Islet precursor cell (in vitro differentiated cells): ENCODE measurements at regions not wholly inside any gene's neighbourhood (a gene's known extent, or its start where the extent isn't known, plus 50 kb on each side); places are given as distances from the start of the nearest gene placed in this dataset.
"Not testable (repeated sequence)": the region's sequence is repeated elsewhere in the genome, so short reads cannot be mapped to it uniquely, and the experiment has no call there.

ENCODE experiments used
- DNase-seq: peaks from one replicate; pipeline ENCODE4 v3.0.0-alpha.2; 2018

GRCh38 chr13:43946281-43946680, 66.6 kb downstream of the LACC1 start:
- no peak for DNase-seq

GRCh38 chr13:43947897-43948458, 68.3 kb downstream of the LACC1 start:
- DNase-seq: no peak

- no peak for DNase-seq
Observed at GRCh38 chr13:43953370-43953769, 73.7 kb downstream of the LACC1 start.

- not testable (repeated sequence) for DNase-seq
Observed at GRCh38 chr13:43956975-43957374, 77.3 kb downstream of the LACC1 start.

- DNase-seq: no peak
Observed at GRCh38 chr13:43959291-43959690, 79.6 kb downstream of the LACC1 start.

- no peak for DNase-seq
Observed at GRCh38 chr13:43961909-43962308, 82.2 kb downstream of the LACC1 start.

- DNase-seq: peak; percentile 62
Observed at GRCh38 chr13:43963726-43964125, 84.0 kb downstream of the LACC1 start.

GRCh38 chr13:43964698-43965458, 85.2 kb downstream of the LACC1 start:
- DNase-seq: peak; percentile 63

- DNase-seq: no peak
Observed at GRCh38 chr13:43965459-43965845, 85.7 kb downstream of the LACC1 start.

GRCh38 chr13:43968251-43968942, 88.7 kb downstream of the LACC1 start:
- not testable (repeated sequence) for DNase-seq

GRCh38 chr13:43968943-43969690, 89.4 kb downstream of the LACC1 start:
- not testable (repeated sequence) for DNase-seq

GRCh38 chr13:43969919-43970318, 90.2 kb downstream of the LACC1 start:
- not testable (repeated sequence) for DNase-seq

GRCh38 chr13:43970520-43971242, 91.0 kb downstream of the LACC1 start:
- DNase-seq: not testable (repeated sequence)

GRCh38 chr13:43971324-43971723, 91.6 kb downstream of the LACC1 start:
- not testable (repeated sequence) for DNase-seq

- no peak for DNase-seq
Observed at GRCh38 chr13:43977911-43978310, 98.2 kb downstream of the LACC1 start.

- no peak for DNase-seq
Observed at GRCh38 chr13:43978688-43979087, 99.0 kb downstream of the LACC1 start.

GRCh38 chr13:43979492-43979891, 99.8 kb downstream of the LACC1 start:
- DNase-seq: no peak

GRCh38 chr13:43980587-43980986, 100.9 kb downstream of the LACC1 start:
- no peak for DNase-seq

- DNase-seq: no peak
Observed at GRCh38 chr13:43981091-43981490, 101.4 kb downstream of the LACC1 start.

GRCh38 chr13:43981512-43982301, 102.0 kb downstream of the LACC1 start:
- DNase-seq: no peak

GRCh38 chr13:43983373-43983772, 103.7 kb downstream of the LACC1 start:
- DNase-seq: no peak

GRCh38 chr13:43984292-43984691, 104.6 kb downstream of the LACC1 start:
- DNase-seq: no peak
